Hepatocyte (in vitro differentiated cells): ENCODE measurements at regions not wholly inside any gene's neighbourhood (a gene's known extent, or its start where the extent isn't known, plus 50 kb on each side); places are given as distances from the start of the nearest gene placed in this dataset.

Source experiments
- DNase-seq: peaks from one replicate; pipeline ENCODE4 v3.0.0-alpha.2; 2016; ENCODE audit warnings: low spot score
- H2AFZ ChIP-seq: fragments of 200-600 bp; sonication (generic); 2 replicates; pipeline ENCODE4 v1.6.0; 2016; ENCODE audit warnings: antibody characterized with exemption, mild to moderate bottlenecking
- H3K27ac ChIP-seq: fragments of 200-600 bp; sonication (generic); 2 replicates; pipeline ENCODE4 v1.5.1; 2016; ENCODE audit warnings: mild to moderate bottlenecking
- H3K27me3 ChIP-seq: fragments of 200-600 bp; sonication (generic); 2 replicates; pipeline ENCODE4 v1.6.1; 2016
- H3K36me3 ChIP-seq: fragments of 200-600 bp; sonication (generic); replicated peaks from 2 replicates; pipeline ENCODE4 v1.5.1; 2016; ENCODE audit warnings: low read depth; ENCODE audit not compliant: insufficient read depth
- H3K4me1 ChIP-seq: fragments of 200-600 bp; sonication (generic); 2 replicates; pipeline ENCODE4 v1.5.1; 2016; ENCODE audit warnings: mild to moderate bottlenecking, moderate library complexity; ENCODE audit not compliant: insufficient read depth
- H3K4me2 ChIP-seq: fragments of 200-600 bp; sonication (generic); 2 replicates; pipeline ENCODE4 v1.6.0; 2016
- H3K4me3 ChIP-seq: fragments of 200-600 bp; sonication (generic); 2 replicates; pipeline ENCODE4 v1.5.1; 2016; ENCODE audit warnings: mild to moderate bottlenecking
- H3K79me2 ChIP-seq: fragments of 200-600 bp; sonication (generic); 2 replicates; pipeline ENCODE4 v1.6.0; 2017; ENCODE audit warnings: mild to moderate bottlenecking
- H3K9me2 ChIP-seq: fragments of 200-600 bp; sonication (generic); replicated peaks from 2 replicates; pipeline ENCODE4 v1.6.0; 2017; ENCODE audit warnings: mild to moderate bottlenecking; ENCODE audit not compliant: insufficient read depth
- H3K9me3 ChIP-seq: fragments of 200-600 bp; sonication (generic); 2 replicates; pipeline ENCODE4 v1.5.1; 2016; ENCODE audit warnings: low read depth, mild to moderate bottlenecking
- H4K20me1 ChIP-seq: fragments of 200-600 bp; sonication (generic); 2 replicates; pipeline ENCODE4 v1.6.0; 2016; ENCODE audit warnings: mild to moderate bottlenecking; ENCODE audit not compliant: insufficient read depth, poor library complexity, severe bottlenecking
- EZH2 ChIP-seq: fragments of 200-600 bp; sonication (generic); IDR thresholded peaks from 2 replicates; pipeline ENCODE4 v1.6.1; 2016; ENCODE audit warnings: antibody characterized with exemption, mild to moderate bottlenecking, borderline replicate concordance
- EZH2phosphoT487 ChIP-seq: fragments of 200-600 bp; sonication (generic); IDR thresholded peaks from one replicate; pipeline ENCODE4 v1.6.1; 2018; ENCODE audit warnings: antibody characterized with exemption, mild to moderate bottlenecking, low read depth, moderate library complexity; ENCODE audit not compliant: unreplicated experiment, severe bottlenecking
- WGBS: methylation state at CpG from one replicate; pipeline ENCODE4 v1.1.6; 2016; ENCODE audit warnings: low lambda C conversion rate; ENCODE audit errors: missing lambda C conversion rate; 5-methylcytosine and 5-hydroxymethylcytosine counted together
- TF ChIP-seq, protein P1 (sequence below): fragments of 200-600 bp; sonication (generic); IDR thresholded peaks from 2 replicates; pipeline ENCODE4 v1.5.1; 2016; ENCODE audit warnings: antibody characterized with exemption, mild to moderate bottlenecking; ENCODE audit not compliant: poor library complexity

DNA sequence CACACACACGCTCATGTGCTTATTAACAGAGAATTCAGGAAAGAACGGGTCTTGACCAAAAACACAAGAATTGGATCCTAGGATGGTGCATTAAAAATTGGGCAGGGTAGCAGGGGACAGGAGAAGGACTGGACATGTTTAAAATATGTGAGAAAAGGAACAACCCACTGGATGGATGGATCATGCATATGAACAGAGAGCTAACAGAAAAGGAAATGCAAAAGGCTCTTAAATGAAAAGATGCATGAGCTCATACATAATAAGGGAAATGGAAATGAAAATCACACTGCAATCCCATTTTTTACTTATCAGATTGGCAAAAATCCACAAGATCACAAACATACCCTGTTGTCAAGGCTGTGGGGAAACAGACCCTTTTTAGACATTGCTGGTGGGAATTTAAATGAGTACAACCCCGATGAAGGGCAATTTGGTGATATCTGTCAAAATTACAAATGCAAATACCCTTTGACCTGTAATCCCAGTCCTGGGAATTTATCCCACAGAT, 440.6 kb upstream of the SLC14A2 start:
- Histone ChIP-seq H3K4me3 (no peak overlapping the region), H3K36me3 (no peaks in the 10 kb centered on the region), H3K9me2 (no peaks in the 10 kb centered on the region), H4K20me1 (no peaks in the 10 kb centered on the region), H3K4me1 (no peaks in the 10 kb centered on the region), H3K9me3 (no peaks in the 10 kb centered on the region), H3K4me2 (no peak overlapping the region), H3K27ac (no peak overlapping the region), H2AFZ (no peak overlapping the region), H3K27me3 (no peaks in the 10 kb centered on the region), H3K79me2 (no peaks in the 10 kb centered on the region)
- TF ChIP-seq, protein P1, sequence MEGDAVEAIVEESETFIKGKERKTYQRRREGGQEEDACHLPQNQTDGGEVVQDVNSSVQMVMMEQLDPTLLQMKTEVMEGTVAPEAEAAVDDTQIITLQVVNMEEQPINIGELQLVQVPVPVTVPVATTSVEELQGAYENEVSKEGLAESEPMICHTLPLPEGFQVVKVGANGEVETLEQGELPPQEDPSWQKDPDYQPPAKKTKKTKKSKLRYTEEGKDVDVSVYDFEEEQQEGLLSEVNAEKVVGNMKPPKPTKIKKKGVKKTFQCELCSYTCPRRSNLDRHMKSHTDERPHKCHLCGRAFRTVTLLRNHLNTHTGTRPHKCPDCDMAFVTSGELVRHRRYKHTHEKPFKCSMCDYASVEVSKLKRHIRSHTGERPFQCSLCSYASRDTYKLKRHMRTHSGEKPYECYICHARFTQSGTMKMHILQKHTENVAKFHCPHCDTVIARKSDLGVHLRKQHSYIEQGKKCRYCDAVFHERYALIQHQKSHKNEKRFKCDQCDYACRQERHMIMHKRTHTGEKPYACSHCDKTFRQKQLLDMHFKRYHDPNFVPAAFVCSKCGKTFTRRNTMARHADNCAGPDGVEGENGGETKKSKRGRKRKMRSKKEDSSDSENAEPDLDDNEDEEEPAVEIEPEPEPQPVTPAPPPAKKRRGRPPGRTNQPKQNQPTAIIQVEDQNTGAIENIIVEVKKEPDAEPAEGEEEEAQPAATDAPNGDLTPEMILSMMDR, result no peak
- TF ChIP-seq EZH2phosphoT487, result no peak
- no peak for TF ChIP-seq EZH2
- no peak for DNase-seq
- WGBS, result 95% methylated on average over 3 of the region's 3 CpGs

DNA sequence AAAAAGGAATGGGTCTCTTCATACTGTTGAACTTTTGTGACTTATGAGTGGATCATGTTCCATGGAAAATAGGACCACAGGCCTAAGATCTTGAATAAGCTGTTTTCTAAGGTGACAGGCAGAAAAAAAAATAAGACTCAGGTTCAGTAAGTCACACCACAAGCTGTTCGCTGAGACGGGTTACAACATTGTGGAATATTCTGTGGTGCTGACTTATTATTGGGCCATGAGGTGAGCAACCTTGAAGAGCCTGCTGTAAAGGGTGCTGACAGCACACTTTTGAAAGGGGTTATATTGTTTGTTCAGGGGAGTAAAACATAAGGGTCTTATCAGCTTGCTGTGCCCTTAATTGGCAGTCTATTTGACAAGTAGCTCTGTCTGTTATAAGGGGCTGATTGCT, 439.8 kb upstream of the SLC14A2 start:
- 79% methylated on average over 2 of the region's 2 CpGs for WGBS
- Histone ChIP-seq H3K9me2 (no peaks in the 10 kb centered on the region), H4K20me1 (no peaks in the 10 kb centered on the region), H3K27me3 (no peaks in the 10 kb centered on the region), H3K4me2 (no peak overlapping the region), H2AFZ (no peak overlapping the region), H3K9me3 (no peaks in the 10 kb centered on the region), H3K27ac (no peak overlapping the region), H3K36me3 (no peaks in the 10 kb centered on the region), H3K4me3 (no peak overlapping the region), H3K4me1 (no peaks in the 10 kb centered on the region), H3K79me2 (no peaks in the 10 kb centered on the region)
- peak; percentile 14 for DNase-seq
- TF ChIP-seq EZH2phosphoT487, result no peak
- TF ChIP-seq, protein P1, result no peak
- TF ChIP-seq EZH2, result no peak

DNA sequence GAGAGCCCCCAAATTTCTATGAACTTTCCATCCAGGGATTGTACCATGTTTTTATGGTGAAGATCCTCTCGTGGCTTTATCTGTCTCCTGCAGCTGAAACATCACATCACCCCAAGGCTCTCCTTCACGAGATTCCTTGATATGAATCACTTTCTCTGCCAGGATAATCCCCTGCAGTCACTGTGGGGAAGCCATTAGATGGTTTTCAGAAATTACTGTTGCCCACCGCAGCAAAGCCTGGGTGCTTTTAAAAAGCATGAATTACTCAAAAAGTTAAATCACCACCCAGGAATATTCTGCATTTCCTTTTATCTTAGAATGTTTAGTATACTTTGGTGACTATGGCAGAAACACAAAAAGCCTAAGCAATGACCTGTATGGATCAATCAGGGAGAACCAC, 428.4 kb upstream of the SLC14A2 start:
- Histone ChIP-seq H3K4me1 (no peaks in the 10 kb centered on the region), H3K4me3 (no peak overlapping the region), H2AFZ (no peak overlapping the region), H3K4me2 (no peak overlapping the region), H3K27me3 (no peaks in the 10 kb centered on the region), H3K9me2 (no peaks in the 10 kb centered on the region), H3K9me3 (no peaks in the 10 kb centered on the region), H3K79me2 (no peaks in the 10 kb centered on the region), H3K27ac (no peak overlapping the region), H3K36me3 (no peaks in the 10 kb centered on the region), H4K20me1 (no peaks in the 10 kb centered on the region)
- TF ChIP-seq, protein P1, result no peak
- TF ChIP-seq EZH2phosphoT487 (no peak), EZH2 (no peak)
- 64% methylated on average over 3 of the region's 3 CpGs for WGBS
- DNase-seq, result no peak

DNA sequence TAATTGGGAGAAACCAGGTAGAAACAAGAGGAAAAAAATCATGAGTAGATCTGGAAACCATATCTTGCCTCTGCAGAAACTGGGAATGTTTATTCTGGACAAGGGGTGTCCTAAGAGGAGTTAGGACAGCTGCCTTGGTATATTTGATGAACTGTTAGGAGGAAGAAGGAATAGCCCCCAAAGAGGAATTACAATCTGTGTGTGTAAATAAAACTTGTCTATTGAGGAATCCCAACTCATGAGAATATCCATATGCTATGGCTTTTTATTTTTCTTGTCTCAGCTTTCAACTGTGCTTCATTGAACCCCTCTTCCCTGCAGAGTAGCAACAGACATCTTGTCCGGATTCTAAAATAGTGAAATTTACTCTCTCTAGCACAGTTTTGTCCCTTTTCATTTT, 423.5 kb upstream of the SLC14A2 start:
- Histone ChIP-seq H3K9me2 (no peaks in the 10 kb centered on the region), H3K9me3 (no peaks in the 10 kb centered on the region), H3K36me3 (no peaks in the 10 kb centered on the region), H3K79me2 (no peaks in the 10 kb centered on the region), H3K27ac (no peak overlapping the region), H3K27me3 (no peaks in the 10 kb centered on the region), H2AFZ (no peak overlapping the region), H3K4me3 (no peak overlapping the region), H3K4me2 (no peak overlapping the region), H4K20me1 (no peaks in the 10 kb centered on the region), H3K4me1 (no peaks in the 10 kb centered on the region)
- TF ChIP-seq, protein P1, result no peak
- TF ChIP-seq EZH2phosphoT487 (no peak), EZH2 (no peak)
- WGBS, result 90% methylated on average over 1 of the region's 1 CpG
- no peak for DNase-seq
